ENCODE measurements at regions not wholly inside any gene's neighbourhood (a gene's known extent, or its start where the extent isn't known, plus 50 kb on each side); places are given as distances from the start of the nearest gene placed in this dataset.

- peaks cover 0 to 2% of the 10 kb centered on the region in 2 donors for H3K9me3 ChIP-seq (ENCODE audit: control insufficient read depth in 2 of 2, low read length in 2 of 2)
- H3K4me1 ChIP-seq (ENCODE audit: control insufficient read depth, insufficient read depth, low read length), result no peaks in the 10 kb centered on the region
- H3K27ac ChIP-seq (ENCODE audit: low read length), result no peak overlapping the region
- no peak overlapping the region for H3K4me3 ChIP-seq (ENCODE audit: low read length in 2 of 2)
- no peak overlapping the region for H3K9ac ChIP-seq (ENCODE audit: low read length in 2 of 2)
- no peaks in the 10 kb centered on the region for H3K36me3 ChIP-seq (ENCODE audit: control insufficient read depth in 2 of 2, insufficient read depth in 2 of 2, low read length in 2 of 2)
- H3K27me3 ChIP-seq (ENCODE audit: control insufficient read depth in 1 of 2, insufficient read depth in 2 of 2, low read length in 2 of 2), result no peaks in the 10 kb centered on the region
Observed at GRCh38 chr2:123091471-123091870, 933.6 kb upstream of the CNTNAP5 start.

- Histone ChIP-seq H3K9me3 (ENCODE audit: control insufficient read depth in 2 of 2, low read length in 2 of 2) (peaks cover 0 to 2% of the 10 kb centered on the region in 2 donors), H3K27ac (ENCODE audit: low read length) (no peak overlapping the region), H3K9ac (ENCODE audit: low read length in 2 of 2) (no peak overlapping the region), H3K4me1 (ENCODE audit: control insufficient read depth, insufficient read depth, low read length) (no peaks in the 10 kb centered on the region), H3K4me3 (ENCODE audit: low read length in 2 of 2) (no peak overlapping the region), H3K36me3 (ENCODE audit: control insufficient read depth in 2 of 2, insufficient read depth in 2 of 2, low read length in 2 of 2) (no peaks in the 10 kb centered on the region), H3K27me3 (ENCODE audit: control insufficient read depth in 1 of 2, insufficient read depth in 2 of 2, low read length in 2 of 2) (no peaks in the 10 kb centered on the region)
Observed at GRCh38 chr2:123093199-123093598, 931.9 kb upstream of the CNTNAP5 start.

- H3K27ac ChIP-seq (ENCODE audit: low read length), result no peak overlapping the region
- no peak overlapping the region for H3K4me3 ChIP-seq (ENCODE audit: low read length in 2 of 2)
- peaks cover 0 to 2% of the 10 kb centered on the region in 2 donors for H3K9me3 ChIP-seq (ENCODE audit: control insufficient read depth in 2 of 2, low read length in 2 of 2)
- no peaks in the 10 kb centered on the region for H3K4me1 ChIP-seq (ENCODE audit: control insufficient read depth, insufficient read depth, low read length)
- no peak overlapping the region for H3K9ac ChIP-seq (ENCODE audit: low read length in 2 of 2)
- H3K36me3 ChIP-seq (ENCODE audit: control insufficient read depth in 2 of 2, insufficient read depth in 2 of 2, low read length in 2 of 2), result no peaks in the 10 kb centered on the region
- no peaks in the 10 kb centered on the region for H3K27me3 ChIP-seq (ENCODE audit: control insufficient read depth in 1 of 2, insufficient read depth in 2 of 2, low read length in 2 of 2)
Observed at GRCh38 chr2:123095219-123095835, 929.8 kb upstream of the CNTNAP5 start.

- no peak overlapping the region for H3K4me3 ChIP-seq (ENCODE audit: low read length in 2 of 2)
- H3K27ac ChIP-seq (ENCODE audit: low read length), result no peak overlapping the region
- no peak overlapping the region for H3K9ac ChIP-seq (ENCODE audit: low read length in 2 of 2)
- H3K4me1 ChIP-seq (ENCODE audit: control insufficient read depth, insufficient read depth, low read length), result no peaks in the 10 kb centered on the region
- no peaks in the 10 kb centered on the region for H3K27me3 ChIP-seq (ENCODE audit: control insufficient read depth in 1 of 2, insufficient read depth in 2 of 2, low read length in 2 of 2)
- H3K36me3 ChIP-seq (ENCODE audit: control insufficient read depth in 2 of 2, insufficient read depth in 2 of 2, low read length in 2 of 2), result no peaks in the 10 kb centered on the region
- H3K9me3 ChIP-seq (ENCODE audit: control insufficient read depth in 2 of 2, low read length in 2 of 2), result no peaks in the 10 kb centered on the region
Observed at GRCh38 chr2:123098619-123099018, 926.5 kb upstream of the CNTNAP5 start.

GRCh38 chr2:123101434-123101833 is 923.7 kb upstream of the CNTNAP5 start:
- H3K4me1 ChIP-seq (ENCODE audit: control insufficient read depth, insufficient read depth, low read length), result no peaks in the 10 kb centered on the region
- no peak overlapping the region for H3K4me3 ChIP-seq (ENCODE audit: low read length in 2 of 2)
- H3K27me3 ChIP-seq (ENCODE audit: control insufficient read depth in 1 of 2, insufficient read depth in 2 of 2, low read length in 2 of 2), result no peaks in the 10 kb centered on the region
- no peaks in the 10 kb centered on the region for H3K9me3 ChIP-seq (ENCODE audit: control insufficient read depth in 2 of 2, low read length in 2 of 2)
- H3K36me3 ChIP-seq (ENCODE audit: control insufficient read depth in 2 of 2, insufficient read depth in 2 of 2, low read length in 2 of 2), result no peaks in the 10 kb centered on the region
- no peak overlapping the region for H3K27ac ChIP-seq (ENCODE audit: low read length)
- no peak overlapping the region for H3K9ac ChIP-seq (ENCODE audit: low read length in 2 of 2)

GRCh38 chr2:123103902-123104301 is 921.2 kb upstream of the CNTNAP5 start:
- H3K4me1 ChIP-seq (ENCODE audit: control insufficient read depth, insufficient read depth, low read length), result no peaks in the 10 kb centered on the region
- no peak overlapping the region for H3K4me3 ChIP-seq (ENCODE audit: low read length in 2 of 2)
- no peaks in the 10 kb centered on the region for H3K27me3 ChIP-seq (ENCODE audit: control insufficient read depth in 1 of 2, insufficient read depth in 2 of 2, low read length in 2 of 2)
- no peak overlapping the region for H3K27ac ChIP-seq (ENCODE audit: low read length)
- no peak overlapping the region for H3K9ac ChIP-seq (ENCODE audit: low read length in 2 of 2)
- no peaks in the 10 kb centered on the region for H3K36me3 ChIP-seq (ENCODE audit: control insufficient read depth in 2 of 2, insufficient read depth in 2 of 2, low read length in 2 of 2)
- no peaks in the 10 kb centered on the region for H3K9me3 ChIP-seq (ENCODE audit: control insufficient read depth in 2 of 2, low read length in 2 of 2)

- H3K36me3 ChIP-seq (ENCODE audit: control insufficient read depth in 2 of 2, insufficient read depth in 2 of 2, low read length in 2 of 2), result no peaks in the 10 kb centered on the region
- H3K4me1 ChIP-seq (ENCODE audit: control insufficient read depth, insufficient read depth, low read length), result no peaks in the 10 kb centered on the region
- H3K27ac ChIP-seq (ENCODE audit: low read length), result no peak overlapping the region
- no peak overlapping the region for H3K4me3 ChIP-seq (ENCODE audit: low read length in 2 of 2)
- no peak overlapping the region for H3K9ac ChIP-seq (ENCODE audit: low read length in 2 of 2)
- H3K27me3 ChIP-seq (ENCODE audit: control insufficient read depth in 1 of 2, insufficient read depth in 2 of 2, low read length in 2 of 2), result no peaks in the 10 kb centered on the region
- peaks cover 0 to 6% of the 10 kb centered on the region in 2 donors for H3K9me3 ChIP-seq (ENCODE audit: control insufficient read depth in 2 of 2, low read length in 2 of 2)
Observed at GRCh38 chr2:123116595-123116994, 908.5 kb upstream of the CNTNAP5 start.

- H3K4me1 ChIP-seq (ENCODE audit: control insufficient read depth, insufficient read depth, low read length), result no peaks in the 10 kb centered on the region
- no peak overlapping the region for H3K27ac ChIP-seq (ENCODE audit: low read length)
- H3K36me3 ChIP-seq (ENCODE audit: control insufficient read depth in 2 of 2, insufficient read depth in 2 of 2, low read length in 2 of 2), result no peaks in the 10 kb centered on the region
- no peaks in the 10 kb centered on the region for H3K9me3 ChIP-seq (ENCODE audit: control insufficient read depth in 2 of 2, low read length in 2 of 2)
- no peak overlapping the region for H3K9ac ChIP-seq (ENCODE audit: low read length in 2 of 2)
- no peak overlapping the region for H3K4me3 ChIP-seq (ENCODE audit: low read length in 2 of 2)
- no peaks in the 10 kb centered on the region for H3K27me3 ChIP-seq (ENCODE audit: control insufficient read depth in 1 of 2, insufficient read depth in 2 of 2, low read length in 2 of 2)
Observed at GRCh38 chr2:123127236-123127635, 897.9 kb upstream of the CNTNAP5 start.

- H3K9ac ChIP-seq (ENCODE audit: low read length in 2 of 2), result no peak overlapping the region
- H3K4me3 ChIP-seq (ENCODE audit: low read length in 2 of 2), result no peak overlapping the region
- no peak overlapping the region for H3K27ac ChIP-seq (ENCODE audit: low read length)
Observed at GRCh38 chr2:123128951-123129350, 896.1 kb upstream of the CNTNAP5 start.

GRCh38 chr2:123136419-123136818 is 888.7 kb upstream of the CNTNAP5 start:
- Histone ChIP-seq H3K36me3 (ENCODE audit: control insufficient read depth in 2 of 2, insufficient read depth in 2 of 2, low read length in 2 of 2) (no peaks in the 10 kb centered on the region), H3K27ac (ENCODE audit: low read length) (no peak overlapping the region), H3K9me3 (ENCODE audit: control insufficient read depth in 2 of 2, low read length in 2 of 2) (no peaks in the 10 kb centered on the region), H3K9ac (ENCODE audit: low read length in 2 of 2) (no peak overlapping the region), H3K4me1 (ENCODE audit: control insufficient read depth, insufficient read depth, low read length) (no peaks in the 10 kb centered on the region), H3K4me3 (ENCODE audit: low read length in 2 of 2) (no peak overlapping the region), H3K27me3 (ENCODE audit: control insufficient read depth in 1 of 2, insufficient read depth in 2 of 2, low read length in 2 of 2) (no peaks in the 10 kb centered on the region)

More at GRCh38 chr2:123128951-123129350, 896.1 kb upstream of the CNTNAP5 start:
- Histone ChIP-seq H3K9me3 (ENCODE audit: control insufficient read depth in 2 of 2, low read length in 2 of 2) (no peaks in the 10 kb centered on the region), H3K27me3 (ENCODE audit: control insufficient read depth in 1 of 2, insufficient read depth in 2 of 2, low read length in 2 of 2) (no peaks in the 10 kb centered on the region), H3K36me3 (ENCODE audit: control insufficient read depth in 2 of 2, insufficient read depth in 2 of 2, low read length in 2 of 2) (no peaks in the 10 kb centered on the region), H3K4me1 (ENCODE audit: control insufficient read depth, insufficient read depth, low read length) (no peaks in the 10 kb centered on the region)

GRCh38 chr2:123144082-123144481 is 881.0 kb upstream of the CNTNAP5 start:
- H3K9ac ChIP-seq (ENCODE audit: low read length in 2 of 2), result no peak overlapping the region
- H3K4me1 ChIP-seq (ENCODE audit: control insufficient read depth, insufficient read depth, low read length), result no peaks in the 10 kb centered on the region
- no peaks in the 10 kb centered on the region for H3K9me3 ChIP-seq (ENCODE audit: control insufficient read depth in 2 of 2, low read length in 2 of 2)
- no peak overlapping the region for H3K27ac ChIP-seq (ENCODE audit: low read length)
- no peaks in the 10 kb centered on the region for H3K27me3 ChIP-seq (ENCODE audit: control insufficient read depth in 1 of 2, insufficient read depth in 2 of 2, low read length in 2 of 2)
- H3K36me3 ChIP-seq (ENCODE audit: control insufficient read depth in 2 of 2, insufficient read depth in 2 of 2, low read length in 2 of 2), result no peaks in the 10 kb centered on the region
- no peak overlapping the region for H3K4me3 ChIP-seq (ENCODE audit: low read length in 2 of 2)

Data from stomach smooth muscle (tissue), 2 donors.